Testis (tissue), 2 donors: ENCODE measurements at regions not wholly inside any gene's neighbourhood (a gene's known extent, or its start where the extent isn't known, plus 50 kb on each side); places are given as distances from the start of the nearest gene placed in this dataset.
"Not testable (repeated sequence)": the region's sequence is repeated elsewhere in the genome, so short reads cannot be mapped to it uniquely, and the experiment has no call there.

ENCODE experiments used
- CTCF ChIP-seq, 3 experiments: fragments of 450-650 bp in 2 of 3; fragments of 200-600 bp in 1 of 3; sonication (generic) in 1 of 3; IDR thresholded peaks; one replicate each; pipeline ENCODE4 v1.5.1; 2016 to 2019; ENCODE audit warnings: antibody characterized with exemption in 3 of 3, mild to moderate bottlenecking in 2 of 3, moderate library complexity in 1 of 3
- POLR2A ChIP-seq: fragments of 450-650 bp; IDR thresholded peaks from one replicate; pipeline ENCODE4 v1.6.1; 2017; ENCODE audit warnings: antibody characterized with exemption, mild to moderate bottlenecking, moderate library complexity

- TF ChIP-seq CTCF (IDR thresholded peaks at IDR 0.05); POLR2A: not testable (repeated sequence)
Observed at GRCh38 chr15:84360902-84361301, 125.3 kb downstream of the GOLGA6L4 start.
